T-helper 2 cell treated with Interferon-gamma antibody and Interleukin-4, amounts not matched to agents 100 ng/mL and 5 ng/mL, for 36 hours (primary cell): ENCODE measurements at regions not wholly inside any gene's neighbourhood (a gene's known extent, or its start where the extent isn't known, plus 50 kb on each side); places are given as distances from the start of the nearest gene placed in this dataset.

Source experiments
- intact Hi-C: fragments of 100-400 bp; cut with micrococcal nuclease; formaldehyde crosslinking; loops from one replicate; pipeline ENCODE4 v1.15.1; 2023

DNA sequence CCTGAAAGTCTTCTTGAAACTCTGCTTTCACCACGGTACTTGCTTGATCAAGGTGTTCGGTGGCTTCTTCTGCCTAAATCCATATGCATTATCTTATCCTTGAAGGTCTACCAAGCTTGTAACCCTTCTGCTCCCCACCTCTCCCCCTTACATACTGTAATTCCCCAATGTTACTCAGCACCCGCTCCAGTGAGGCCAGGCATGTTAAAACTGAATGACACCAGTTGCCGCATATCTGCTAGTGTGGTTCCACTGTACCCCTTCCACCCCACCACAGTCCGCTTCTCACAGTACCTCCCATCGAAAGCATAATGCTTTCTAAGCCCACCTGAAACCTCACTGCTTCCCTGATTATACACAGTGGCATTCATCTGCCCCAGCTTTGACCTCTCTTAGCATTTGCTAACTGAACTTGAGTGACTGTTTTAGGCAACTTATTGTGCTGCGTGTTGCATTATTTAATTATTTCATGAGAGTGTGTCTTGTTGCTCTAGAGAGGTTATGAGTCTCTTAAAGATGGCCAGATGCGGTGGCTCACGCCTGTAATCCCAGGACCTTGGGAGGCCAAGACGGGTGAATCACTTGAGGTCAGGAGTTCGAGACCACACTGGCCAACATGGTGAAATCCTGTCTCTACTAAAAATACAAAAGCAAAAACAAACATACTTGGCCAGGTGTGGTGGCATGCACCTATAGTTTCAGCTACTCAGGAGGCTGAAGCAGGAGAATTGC lies 87.6 kb upstream of the MBNL2 start:
- intact Hi-C loops = no loop called here

- intact Hi-C loops = no loop called here
These were observed 86.2 kb upstream of the MBNL2 start for GRCh38 chr13:97135883-97136282.

DNA sequence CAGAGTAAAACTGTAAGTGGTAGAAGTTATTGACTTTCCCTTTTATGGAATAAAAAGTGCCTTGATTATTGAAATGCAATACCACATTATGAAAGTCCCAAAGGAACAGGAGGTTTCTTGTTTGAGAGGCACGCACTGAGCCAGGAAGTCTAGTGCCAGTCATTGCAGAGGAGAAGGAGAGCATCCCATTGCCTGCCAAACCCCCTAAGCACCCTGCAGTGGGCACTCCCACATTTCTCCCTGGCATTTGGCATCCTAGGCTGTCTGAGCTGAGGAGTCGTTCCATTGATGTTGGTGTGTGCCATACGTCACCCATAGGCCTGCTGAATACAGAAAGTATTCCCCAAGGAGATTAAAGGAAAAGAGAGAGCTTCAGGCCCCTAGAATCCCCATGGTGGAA lies 85.7 kb upstream of the MBNL2 start:
- intact Hi-C loops = no loop called here

- intact Hi-C loops = no loop called here
These were observed 82.4 kb upstream of the MBNL2 start for GRCh38 chr13:97139691-97140090.

- intact Hi-C loops = no loop called here
These were observed 82.0 kb upstream of the MBNL2 start for GRCh38 chr13:97140131-97140530.

- intact Hi-C loops = no loop called here
These were observed 81.5 kb upstream of the MBNL2 start for GRCh38 chr13:97140611-97141010.

DNA sequence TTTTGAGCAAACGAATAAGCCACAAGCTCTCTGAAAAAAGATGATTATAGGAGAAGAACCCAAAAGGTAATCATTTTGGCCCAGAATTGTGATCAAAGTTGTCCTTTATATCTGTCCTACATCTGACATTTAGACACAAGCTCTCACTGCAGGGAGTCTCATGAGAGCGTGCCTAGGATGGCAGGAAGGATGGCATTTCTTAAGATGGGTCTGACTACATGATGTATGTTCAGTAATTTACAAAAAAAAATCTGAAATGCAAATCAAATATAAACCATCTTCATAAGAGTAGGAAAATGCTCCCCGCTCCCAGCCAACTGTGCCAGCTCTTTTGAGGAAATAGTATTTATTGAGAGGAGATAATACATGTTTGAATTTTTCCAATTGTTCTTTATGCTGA lies 81.0 kb upstream of the MBNL2 start:
- intact Hi-C loops = no loop called here

DNA sequence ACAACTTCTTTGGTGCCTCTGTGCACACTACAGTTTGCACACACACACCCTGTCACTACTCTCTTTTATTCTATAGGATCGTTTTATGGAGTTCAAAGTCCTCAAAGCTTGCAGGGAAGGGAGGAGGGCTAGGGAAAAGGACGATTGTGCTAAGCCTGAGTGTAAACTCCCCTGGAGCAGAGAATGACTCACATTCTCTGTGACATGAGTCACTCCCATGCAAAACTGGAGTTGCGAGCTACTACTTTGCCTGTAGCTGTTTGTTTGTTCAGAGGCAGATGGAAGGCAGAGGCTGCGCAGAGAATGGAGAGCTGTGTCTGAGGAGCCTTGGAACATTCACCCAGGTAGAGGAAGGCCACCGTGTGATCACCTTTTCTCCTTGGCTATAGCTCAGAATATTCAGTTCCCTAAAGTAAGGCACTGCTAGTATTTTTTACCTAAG lies 80.5 kb upstream of the MBNL2 start:
- intact Hi-C loops = no loop called here

DNA sequence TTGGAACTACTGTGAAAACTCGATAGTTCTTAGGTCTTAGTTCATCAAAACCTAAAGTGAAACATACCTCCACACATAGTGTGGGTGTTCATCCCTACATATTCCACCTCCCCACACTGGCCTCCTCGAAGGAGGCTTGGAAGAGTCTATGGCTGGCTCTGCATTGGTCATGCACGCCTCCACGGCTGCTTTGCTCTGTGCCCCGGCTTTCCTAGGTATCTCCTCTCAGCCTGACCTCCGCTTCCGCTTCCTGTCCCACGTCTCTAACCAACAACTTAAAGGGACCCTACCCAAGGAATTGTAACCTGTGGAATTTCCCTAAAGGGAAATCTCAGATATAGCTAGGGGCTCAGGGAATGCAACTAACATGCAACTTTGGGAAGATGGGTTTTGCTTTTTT lies 79.7 kb upstream of the MBNL2 start:
- intact Hi-C loops = no loop called here

GRCh38 chr13:97145057-97145456 lies 77.1 kb upstream of the MBNL2 start:
- intact Hi-C loops = no loop called here

DNA sequence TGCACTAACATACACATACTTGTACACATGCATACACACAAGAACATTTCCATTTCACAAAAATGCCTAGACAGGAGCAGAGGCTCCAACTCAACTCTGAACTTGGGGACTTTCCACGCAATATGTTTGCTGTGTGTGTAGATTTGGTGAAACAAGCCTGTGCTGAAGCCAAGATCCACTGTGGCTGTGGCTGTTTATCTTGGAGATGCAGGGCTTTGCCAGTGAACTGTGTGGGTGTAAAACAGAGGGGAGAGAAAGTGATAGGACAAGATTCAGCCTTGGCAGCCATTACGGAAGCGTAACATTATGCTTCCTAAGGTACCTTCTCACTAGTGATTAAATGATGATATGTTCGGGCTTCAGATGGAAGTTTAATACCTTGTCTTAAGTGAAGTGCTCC lies 73.2 kb upstream of the MBNL2 start:
- intact Hi-C loops = no loop called here

DNA sequence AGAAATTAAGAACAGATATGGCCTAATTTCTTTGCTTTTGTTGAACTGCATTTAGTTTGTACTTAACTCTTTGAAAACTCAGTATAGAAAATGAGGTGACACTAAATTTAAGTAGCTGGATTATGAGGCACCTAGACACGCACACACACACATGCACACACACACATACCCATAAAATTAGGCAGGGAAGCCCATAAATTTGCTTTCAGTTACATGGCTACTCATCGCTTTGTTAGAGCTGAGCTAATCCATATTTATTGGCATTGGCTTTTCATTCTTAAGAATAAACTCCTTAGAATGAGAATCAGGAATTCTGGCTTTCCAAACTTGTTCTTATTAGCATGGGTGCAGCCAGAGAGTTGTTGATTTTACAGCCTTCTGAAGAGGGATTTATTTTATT lies 61.7 kb upstream of the MBNL2 start:
- intact Hi-C loops = no loop called here

GRCh38 chr13:97161582-97162231 lies 60.4 kb upstream of the MBNL2 start:
- intact Hi-C loops = no loop called here

GRCh38 chr13:97165502-97166425 lies 56.4 kb upstream of the MBNL2 start:
- intact Hi-C loops = no loop called here

- intact Hi-C loops = no loop called here
These were observed 51.0 kb upstream of the MBNL2 start for GRCh38 chr13:97171136-97171535.
